K562 (cell line): ENCODE measurements at regions not wholly inside any gene's neighbourhood (a gene's known extent, or its start where the extent isn't known, plus 50 kb on each side); places are given as distances from the start of the nearest gene placed in this dataset.

Source experiments
- ATAC-seq: fragments of 200-7000 bp; cut with Tn5 transposase; 3 replicates; pipeline ENCODE4 v1.9.1; 2020; ENCODE audit warnings: moderate library complexity
- BruUV-seq: library from RNA; stranded (reverse); fragments of 400-500 nt; replicated peaks from 2 replicates; lab custom pipeline; 2021; lab: Mats Ljungman, UMichigan
- CTCF ChIA-PET: fragments of 300-600 bp; formaldehyde crosslinking; extraction: SDS; loops from one replicate; lab custom pipeline; 2021; ENCODE audit warnings: low intra/inter-chr PET ratio; lab: Yijun Ruan, JAX
- POLR2A ChIA-PET: fragments of 300-600, 350-650 bp; sonication (Branson Sonifier 250); formaldehyde crosslinking; extraction: SDS; loops from one replicate; lab custom pipeline; 2021; ENCODE audit warnings: antibody characterized with exemption, inconsistent platforms; lab: Yijun Ruan, JAX
- DNase-seq, 4 experiments: peaks; one replicate each; pipeline versions ENCODE4 v3.0.0 to v3.0.0-alpha.2; 2011 to 2018; ENCODE audit warnings: low spot score in 3 of 4, mixed read lengths in 3 of 4; ENCODE audit errors: extremely low read depth in 1 of 4
- FAIRE-seq: peaks from 2 replicates; lab custom pipeline; 2011; peaks lifted over from hg19 to GRCh38; lab: Jason Lieb, UNC
- H2AFZ ChIP-seq: 2 replicates; pipeline ENCODE4 v1.6.0; 2011; ENCODE audit warnings: low read depth, low read length, control low read depth, inconsistent platforms
- H3K27ac ChIP-seq: fragments of 200-600 bp; 3 replicates; pipeline ENCODE4 v1.8.0; 2011; ENCODE audit warnings: low read depth, mild to moderate bottlenecking, control low read depth, inconsistent platforms, low read length, moderate library complexity, mixed read lengths; ENCODE audit errors: extremely low read depth
- H3K27me3 ChIP-seq, 2 experiments: fragments of 300-600 bp in 1 of 2; 2 replicates in 1 of 2; 3 replicates in 1 of 2; pipeline versions ENCODE4 v1.6.0 to v1.8.0; 2011; ENCODE audit warnings: inconsistent platforms in 2 of 2, low read length in 2 of 2, mild to moderate bottlenecking in 1 of 2, mixed read lengths in 1 of 2, moderate library complexity in 1 of 2; ENCODE audit not compliant: control insufficient read depth in 2 of 2, insufficient read depth in 2 of 2
- H3K36me3 ChIP-seq: fragments of 300-600 bp; 3 replicates; pipeline ENCODE4 v1.8.0; 2011; ENCODE audit warnings: mild to moderate bottlenecking, low read length, inconsistent platforms; ENCODE audit not compliant: control insufficient read depth, insufficient read depth
- H3K4me1 ChIP-seq, 2 experiments: fragments of 200-600 bp in 1 of 2; replicated peaks in 1 of 2; 2 replicates in 1 of 2; 3 replicates in 1 of 2; pipeline versions ENCODE4 v1.5.1 to v1.8.0; 2011; ENCODE audit warnings: inconsistent platforms in 2 of 2, low read length in 2 of 2, mild to moderate bottlenecking in 1 of 2, mixed read lengths in 1 of 2, moderate library complexity in 1 of 2; ENCODE audit not compliant: control insufficient read depth in 2 of 2, insufficient read depth in 2 of 2
- H3K4me2 ChIP-seq: 2 replicates; pipeline ENCODE4 v1.6.1; 2011; ENCODE audit warnings: low read length, control low read depth, inconsistent platforms, mixed read lengths; ENCODE audit not compliant: insufficient read depth
- H3K4me3 ChIP-seq: fragments of 200-600 bp; sonication (generic), shearing (Covaris generic); 2 replicates; pipeline ENCODE4 v1.5.1; 2016; ENCODE audit warnings: control low read depth, inconsistent platforms
- H3K79me2 ChIP-seq: fragments of 200-600 bp; 3 replicates; pipeline ENCODE4 v1.8.0; 2011; ENCODE audit warnings: low read length, inconsistent platforms; ENCODE audit not compliant: control insufficient read depth, insufficient read depth
- H3K9ac ChIP-seq, 2 experiments: 2 replicates each; pipeline versions ENCODE4 v1.6.0 to v1.6.1; 2011; ENCODE audit warnings: low read depth in 2 of 2, low read length in 2 of 2, control low read depth in 1 of 2, inconsistent platforms in 1 of 2, mild to moderate bottlenecking in 1 of 2, mixed read lengths in 1 of 2; ENCODE audit not compliant: insufficient read depth in 1 of 2
- H3K9me1 ChIP-seq: one replicate; pipeline ENCODE4 v1.6.0; 2011; ENCODE audit warnings: inconsistent platforms, mild to moderate bottlenecking, low read length, moderate library complexity; ENCODE audit not compliant: control insufficient read depth, insufficient read depth
- H3K9me3 ChIP-seq: replicated peaks from 2 replicates; pipeline ENCODE4 v1.5.1; 2011; ENCODE audit warnings: low read depth, low read length, inconsistent platforms; ENCODE audit not compliant: control insufficient read depth, insufficient read depth
- H4K20me1 ChIP-seq: replicated peaks from 2 replicates; pipeline ENCODE4 v1.6.1; 2011; ENCODE audit warnings: low read length, inconsistent platforms, mixed read lengths; ENCODE audit not compliant: control insufficient read depth, insufficient read depth
- DPF2 ChIP-seq: fragments of 450-650 bp; IDR thresholded peaks from 2 replicates; pipeline ENCODE4 v1.6.1; 2016
- FOXK1 ChIP-seq: sonication (generic); formaldehyde crosslinking; IDR thresholded peaks from 2 replicates; pipeline ENCODE4 v1.8.0; 2022; ENCODE audit warnings: missing genetic modification reagents, mild to moderate bottlenecking, borderline replicate concordance
- NFATC3 ChIP-seq: fragments of 450-650 bp; IDR thresholded peaks from 2 replicates; pipeline ENCODE4 v1.6.1; 2017; ENCODE audit warnings: mild to moderate bottlenecking
- SOX6 ChIP-seq: fragments of 450-650 bp; IDR thresholded peaks from 2 replicates; pipeline ENCODE4 v1.6.1; 2014; ENCODE audit warnings: mild to moderate bottlenecking
- TEAD4 ChIP-seq, 2 experiments: sonication (generic) in 1 of 2; formaldehyde crosslinking in 1 of 2; IDR thresholded peaks; 2 replicates each; pipeline versions ENCODE4 v1.6.1 to v1.8.0; 2012 to 2022; ENCODE audit warnings: borderline replicate concordance in 1 of 2, inconsistent platforms in 1 of 2, low read length in 1 of 2, mild to moderate bottlenecking in 1 of 2, missing genetic modification reagents in 1 of 2
- ZNF146 ChIP-seq: IDR thresholded peaks from one replicate; pipeline ENCODE4 v1.6.1; 2018; ENCODE audit warnings: missing compliant biosample characterization; ENCODE audit not compliant: unreplicated experiment
- WGBS: fragments of 100-300 bp; shearing (Covaris generic); methylation state at CpG from one replicate; pipeline ENCODE4 v1.1.6; 2016; ENCODE audit warnings: low coverage, mixed read lengths; ENCODE audit not compliant: insufficient coverage; ENCODE audit errors: missing lambda C conversion rate; 5-methylcytosine and 5-hydroxymethylcytosine counted together
- in situ Hi-C: fragments of 300-500 bp; cut with MboI; formaldehyde crosslinking; loops from 4 replicates; pipeline ENCODE4 v1.15.0; 2018; ENCODE audit warnings: inconsistent platforms, mixed read lengths
- intact Hi-C: fragments of 100-400 bp; cut with micrococcal nuclease; formaldehyde crosslinking; loops from 2 replicates; pipeline ENCODE4 v1.14.2; 2022
- TF ChIP-seq, protein P1 (sequence below): fragments of 450-650 bp; IDR thresholded peaks from 2 replicates; pipeline ENCODE4 v1.6.1; 2018; ENCODE audit not compliant: partially characterized antibody

DNA sequence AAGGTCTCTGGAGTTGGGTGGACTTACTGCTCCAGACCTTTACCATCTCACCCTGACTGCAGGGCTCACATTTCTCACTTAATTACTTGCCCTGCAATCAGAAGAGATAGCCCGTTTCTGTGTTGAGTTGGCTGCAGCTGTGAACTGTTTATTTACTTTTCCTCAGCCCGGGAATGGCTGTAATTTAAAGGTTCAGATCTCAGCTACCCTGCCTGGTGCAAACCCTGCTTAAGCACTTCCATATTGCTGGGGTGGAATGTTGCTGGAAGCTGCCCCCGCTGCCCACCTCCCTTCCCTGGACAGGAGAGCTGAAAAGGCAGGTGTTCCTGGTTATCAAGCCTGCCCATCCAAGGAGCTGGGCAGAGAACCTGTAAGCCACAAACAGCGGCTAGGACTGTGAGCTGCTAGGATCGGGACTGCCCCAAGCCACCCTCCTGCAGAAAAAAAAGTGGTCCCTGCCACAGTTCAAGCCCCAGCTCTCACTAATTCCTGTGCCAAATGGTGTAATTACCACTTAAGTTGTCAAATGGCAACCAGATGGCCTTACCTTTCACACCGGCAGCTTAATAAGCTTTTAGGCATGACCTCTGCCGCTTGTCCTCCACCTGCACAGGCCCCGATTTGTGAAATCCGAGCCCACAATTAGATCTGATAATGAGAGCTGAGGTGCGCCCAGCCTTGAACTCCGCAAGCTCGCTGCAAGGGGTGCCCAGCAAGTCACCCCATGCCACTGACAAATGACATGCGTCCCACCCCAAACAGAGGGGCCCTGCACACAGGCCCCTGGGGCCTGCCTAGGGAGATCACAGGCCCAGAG is 269.8 kb downstream of the C16orf95 start:
- DNase-seq (no peak), FAIRE-seq (no peak), ATAC-seq (no peak)
- intact Hi-C loops: no loop called here
- Histone ChIP-seq H3K27me3 (peaks cover 11 to 30% of the 10 kb centered on the region in 2 experiments), H3K9me3 (no peaks in the 10 kb centered on the region), H3K79me2 (no peaks in the 10 kb centered on the region), H3K4me3 (no peak overlapping the region), H3K9ac (no peak overlapping the region), H3K36me3 (no peaks in the 10 kb centered on the region), H3K4me1 (peaks cover 6 to 8% of the 10 kb centered on the region in 2 experiments; a peak in 3 of 5 replicates), H4K20me1 (no peaks in the 10 kb centered on the region), H3K9me1 (no peaks in the 10 kb centered on the region), H3K4me2 (no peak overlapping the region), H3K27ac (no peak overlapping the region), H2AFZ (no peak overlapping the region)
- in situ Hi-C loops: no loop called here
- TF ChIP-seq TEAD4 (IDR thresholded peaks at IDR 0.05; ENCODE audit: low read length): no peak
- no peak for TF ChIP-seq TEAD4 (CRISPR knock-in tag; IDR thresholded peaks at IDR 0.05; ENCODE audit: borderline replicate concordance)
- no peak for TF ChIP-seq FOXK1 (CRISPR knock-in tag)
- TF ChIP-seq, protein P1, sequence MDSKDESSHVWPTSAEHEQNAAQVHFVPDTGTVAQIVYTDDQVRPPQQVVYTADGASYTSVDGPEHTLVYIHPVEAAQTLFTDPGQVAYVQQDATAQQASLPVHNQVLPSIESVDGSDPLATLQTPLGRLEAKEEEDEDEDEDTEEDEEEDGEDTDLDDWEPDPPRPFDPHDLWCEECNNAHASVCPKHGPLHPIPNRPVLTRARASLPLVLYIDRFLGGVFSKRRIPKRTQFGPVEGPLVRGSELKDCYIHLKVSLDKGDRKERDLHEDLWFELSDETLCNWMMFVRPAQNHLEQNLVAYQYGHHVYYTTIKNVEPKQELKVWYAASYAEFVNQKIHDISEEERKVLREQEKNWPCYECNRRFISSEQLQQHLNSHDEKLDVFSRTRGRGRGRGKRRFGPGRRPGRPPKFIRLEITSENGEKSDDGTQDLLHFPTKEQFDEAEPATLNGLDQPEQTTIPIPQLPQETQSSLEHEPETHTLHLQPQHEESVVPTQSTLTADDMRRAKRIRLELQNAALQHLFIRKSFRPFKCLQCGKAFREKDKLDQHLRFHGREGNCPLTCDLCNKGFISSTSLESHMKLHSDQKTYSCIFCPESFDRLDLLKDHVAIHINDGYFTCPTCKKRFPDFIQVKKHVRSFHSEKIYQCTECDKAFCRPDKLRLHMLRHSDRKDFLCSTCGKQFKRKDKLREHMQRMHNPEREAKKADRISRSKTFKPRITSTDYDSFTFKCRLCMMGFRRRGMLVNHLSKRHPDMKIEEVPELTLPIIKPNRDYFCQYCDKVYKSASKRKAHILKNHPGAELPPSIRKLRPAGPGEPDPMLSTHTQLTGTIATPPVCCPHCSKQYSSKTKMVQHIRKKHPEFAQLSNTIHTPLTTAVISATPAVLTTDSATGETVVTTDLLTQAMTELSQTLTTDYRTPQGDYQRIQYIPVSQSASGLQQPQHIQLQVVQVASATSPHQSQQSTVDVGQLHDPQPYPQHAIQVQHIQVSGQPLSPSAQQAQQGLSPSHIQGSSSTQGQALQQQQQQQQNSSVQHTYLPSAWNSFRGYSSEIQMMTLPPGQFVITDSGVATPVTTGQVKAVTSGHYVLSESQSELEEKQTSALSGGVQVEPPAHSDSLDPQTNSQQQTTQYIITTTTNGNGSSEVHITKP: no peak
- TF ChIP-seq DPF2: no peak
- no peak for TF ChIP-seq ZNF146 (CRISPR knock-in tag)
- TF ChIP-seq NFATC3: no peak
- TF ChIP-seq SOX6: no peak
- WGBS: 19% methylated on average over 13 of the region's 13 CpGs
- ChIA-PET CTCF (no interaction called here), POLR2A (interaction anchor here (0.6 kb wide), 1 partner anchor 193 kb away, joined by 3 read pairs; no protein-coding TSS in a partner anchor)
- BruUV-seq: no TSS peak
